ENCODE measurements at regions not wholly inside any gene's neighbourhood (a gene's known extent, or its start where the extent isn't known, plus 50 kb on each side); places are given as distances from the start of the nearest gene placed in this dataset.

- intact Hi-C loops (cut with DNase I) = no loop called here
- Histone ChIP-seq H3K4me1 (no peaks in the 10 kb centered on the region), H3K27ac (no peak overlapping the region), H3K9me3 (no peaks in the 10 kb centered on the region), H3K36me3 (no peaks in the 10 kb centered on the region), H3K4me3 (no peak overlapping the region), H3K27me3 (no peaks in the 10 kb centered on the region)
- no peak for TF ChIP-seq POLR2A (IDR thresholded peaks at IDR 0.05)
- TF ChIP-seq, protein P1, sequence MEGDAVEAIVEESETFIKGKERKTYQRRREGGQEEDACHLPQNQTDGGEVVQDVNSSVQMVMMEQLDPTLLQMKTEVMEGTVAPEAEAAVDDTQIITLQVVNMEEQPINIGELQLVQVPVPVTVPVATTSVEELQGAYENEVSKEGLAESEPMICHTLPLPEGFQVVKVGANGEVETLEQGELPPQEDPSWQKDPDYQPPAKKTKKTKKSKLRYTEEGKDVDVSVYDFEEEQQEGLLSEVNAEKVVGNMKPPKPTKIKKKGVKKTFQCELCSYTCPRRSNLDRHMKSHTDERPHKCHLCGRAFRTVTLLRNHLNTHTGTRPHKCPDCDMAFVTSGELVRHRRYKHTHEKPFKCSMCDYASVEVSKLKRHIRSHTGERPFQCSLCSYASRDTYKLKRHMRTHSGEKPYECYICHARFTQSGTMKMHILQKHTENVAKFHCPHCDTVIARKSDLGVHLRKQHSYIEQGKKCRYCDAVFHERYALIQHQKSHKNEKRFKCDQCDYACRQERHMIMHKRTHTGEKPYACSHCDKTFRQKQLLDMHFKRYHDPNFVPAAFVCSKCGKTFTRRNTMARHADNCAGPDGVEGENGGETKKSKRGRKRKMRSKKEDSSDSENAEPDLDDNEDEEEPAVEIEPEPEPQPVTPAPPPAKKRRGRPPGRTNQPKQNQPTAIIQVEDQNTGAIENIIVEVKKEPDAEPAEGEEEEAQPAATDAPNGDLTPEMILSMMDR (IDR thresholded peaks at IDR 0.05) = no peak
- ATAC-seq = no peak
- 89 to 94% (median 94%) methylated on average over 1 of the region's 1 CpG for WGBS, 4 donors
- DNase-seq = no peak
Measured at GRCh38 chr11:11073996-11074395, 216.1 kb upstream of the ZBED5 start.

GRCh38 chr11:11072067-11072466, 214.2 kb upstream of the ZBED5 start:
- no peak for TF ChIP-seq POLR2A (IDR thresholded peaks at IDR 0.05)
- TF ChIP-seq, protein P1 (IDR thresholded peaks at IDR 0.05) = no peak
- ATAC-seq (no peak), DNase-seq (no peak)
- Histone ChIP-seq H3K4me1 (no peaks in the 10 kb centered on the region), H3K9me3 (no peaks in the 10 kb centered on the region), H3K27me3 (no peaks in the 10 kb centered on the region), H3K27ac (no peak overlapping the region), H3K4me3 (no peak overlapping the region), H3K36me3 (no peaks in the 10 kb centered on the region)
- intact Hi-C loops (cut with DNase I) = no loop called here
- 48 to 66% (median 56%) methylated on average over 3 of the region's 3 CpGs for WGBS, 4 donors

DNA sequence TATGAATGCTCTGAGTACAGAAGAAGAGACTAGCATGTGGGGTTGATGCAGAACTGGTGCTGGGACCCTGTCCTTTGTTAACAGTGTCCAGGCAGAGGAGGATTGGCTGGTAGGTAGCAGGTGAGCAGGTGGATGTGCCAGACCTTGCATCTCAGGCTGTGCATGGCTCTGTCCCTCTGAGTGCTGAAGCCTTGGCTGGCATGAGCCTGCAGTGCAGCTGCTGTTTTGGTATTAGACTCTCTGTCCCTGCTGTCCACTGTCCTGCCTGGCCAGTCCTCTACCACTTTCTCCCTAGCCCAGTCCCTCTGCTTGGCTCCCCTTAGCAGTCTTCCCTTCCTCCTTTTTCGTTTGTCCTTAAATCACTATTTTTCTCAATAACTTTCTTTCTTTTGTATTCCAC, 213.6 kb upstream of the ZBED5 start:
- no peak overlapping the region for H3K4me3 ChIP-seq
- no peaks in the 10 kb centered on the region for H3K36me3 ChIP-seq
- no peak overlapping the region for H3K27ac ChIP-seq
- intact Hi-C loops (cut with DNase I) = no loop called here
- no peak for DNase-seq
- no peaks in the 10 kb centered on the region for H3K4me1 ChIP-seq
- 59 to 65% (median 60%) methylated on average over 1 of the region's 1 CpG for WGBS, 4 donors
- no peaks in the 10 kb centered on the region for H3K9me3 ChIP-seq
- no peaks in the 10 kb centered on the region for H3K27me3 ChIP-seq
- no peak for ATAC-seq
- TF ChIP-seq, protein P1 (IDR thresholded peaks at IDR 0.05) = no peak
- no peak for TF ChIP-seq POLR2A (IDR thresholded peaks at IDR 0.05)

DNA sequence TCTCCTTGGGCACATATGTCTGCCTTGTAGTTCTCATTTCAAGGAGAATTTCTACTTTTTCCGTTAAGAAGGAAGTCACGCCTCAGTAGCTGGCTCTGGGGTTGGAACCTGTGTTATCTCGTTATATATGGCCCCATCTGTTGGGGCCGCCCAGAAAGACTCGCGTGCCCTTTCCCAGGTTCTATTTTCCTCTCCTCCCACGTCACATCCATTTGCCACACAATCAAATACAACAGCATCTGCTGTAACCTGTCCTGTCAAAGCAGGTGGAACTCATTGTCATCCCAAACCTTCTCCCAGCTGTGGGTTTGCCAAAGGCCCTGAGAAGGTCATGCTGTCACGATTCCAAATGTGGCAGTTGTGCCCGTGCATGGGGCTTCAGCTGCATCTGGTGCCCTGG, 213.1 kb upstream of the ZBED5 start:
- Histone ChIP-seq H3K36me3 (no peaks in the 10 kb centered on the region), H3K9me3 (no peaks in the 10 kb centered on the region), H3K27ac (no peak overlapping the region), H3K4me1 (no peaks in the 10 kb centered on the region), H3K4me3 (no peak overlapping the region), H3K27me3 (no peaks in the 10 kb centered on the region)
- DNase-seq (no peak), ATAC-seq (no peak)
- WGBS, 4 donors = 72 to 89% (median 83%) methylated on average over 9 of the region's 9 CpGs
- intact Hi-C loops (cut with DNase I) = no loop called here
- TF ChIP-seq, protein P1 (IDR thresholded peaks at IDR 0.05) = no peak
- no peak for TF ChIP-seq POLR2A (IDR thresholded peaks at IDR 0.05)
